Thyroid gland (tissue), 4 donors: ENCODE measurements at regions not wholly inside any gene's neighbourhood (a gene's known extent, or its start where the extent isn't known, plus 50 kb on each side); places are given as distances from the start of the nearest gene placed in this dataset.

ENCODE experiments used
- DNase-seq, 2 donors: peaks; one replicate each; pipeline ENCODE4 v3.0.0-alpha.2; 2019
- H3K27ac ChIP-seq, 3 donors: fragments of 200-600 bp; sonication (generic); 1 replicate in 2 of 3; 2 replicates in 1 of 3; pipeline ENCODE4 v1.5.1; 2016 to 2019; ENCODE audit warnings: mild to moderate bottlenecking in 1 of 3, moderate library complexity in 1 of 3
- H3K27me3 ChIP-seq: fragments of 200-600 bp; sonication (generic); one replicate; pipeline ENCODE4 v1.5.1; 2019
- H3K36me3 ChIP-seq, 2 donors: fragments of 200-600 bp; sonication (generic); one replicate each; pipeline ENCODE4 v1.5.1; 2016 to 2019
- H3K4me1 ChIP-seq, 2 donors: fragments of 200-600 bp; sonication (generic); one replicate each; pipeline ENCODE4 v1.5.1; 2017 to 2019
- H3K4me3 ChIP-seq, 3 donors: fragments of 200-600 bp; sonication (generic); replicated peaks in 1 of 3; 1 replicate in 2 of 3; 2 replicates in 1 of 3; pipeline ENCODE4 v1.5.1; 2016; ENCODE audit warnings: mild to moderate bottlenecking in 1 of 3
- H3K9me3 ChIP-seq: fragments of 200-600 bp; sonication (generic); one replicate; pipeline ENCODE4 v1.5.1; 2017
- CTCF ChIP-seq, 6 experiments: fragments of 200-600 bp in 3 of 6; fragments of 450-650 bp in 3 of 6; sonication (generic) in 3 of 6; IDR thresholded peaks; one replicate each; pipeline ENCODE4 v1.5.1; 2016 to 2019; ENCODE audit warnings: antibody characterized with exemption in 6 of 6, mild to moderate bottlenecking in 2 of 6, inconsistent platforms in 1 of 6, moderate library complexity in 1 of 6
- POLR2A ChIP-seq, 2 donors: fragments of 450-650 bp; IDR thresholded peaks; one replicate each; pipeline ENCODE4 v1.6.1; 2017; ENCODE audit warnings: antibody characterized with exemption in 2 of 2, mild to moderate bottlenecking in 2 of 2, moderate library complexity in 1 of 2
- WGBS, 2 donors: methylation state at CpG; one replicate each; pipeline ENCODE4 v1.1.5; 2017; 5-methylcytosine and 5-hydroxymethylcytosine counted together
- intact Hi-C: fragments of 100-400 bp; cut with DNase I; formaldehyde crosslinking; loops from one replicate; pipeline ENCODE4 v1.15.1; 2023

- intact Hi-C loops = no loop called here
- Histone ChIP-seq H3K27ac (no peak overlapping the region), H3K4me3 (no peak overlapping the region), H3K36me3 (no peaks in the 10 kb centered on the region), H3K27me3 (no peaks in the 10 kb centered on the region), H3K9me3 (no peaks in the 10 kb centered on the region), H3K4me1 (no peaks in the 10 kb centered on the region)
- TF ChIP-seq POLR2A (IDR thresholded peaks at IDR 0.05) (no peak), CTCF (IDR thresholded peaks at IDR 0.05) (no peak)
- DNase-seq = no peak
Observed at GRCh38 chr3:153974614-153975013, 146.6 kb upstream of the ARHGEF26 start.

GRCh38 chr3:153976891-153977554 lies 144.2 kb upstream of the ARHGEF26 start:
- TF ChIP-seq POLR2A (IDR thresholded peaks at IDR 0.05) (no peak), CTCF (IDR thresholded peaks at IDR 0.05) (no peak)
- intact Hi-C loops = no loop called here
- H3K4me3 ChIP-seq = no peak overlapping the region
- no peaks in the 10 kb centered on the region for H3K9me3 ChIP-seq
- 43 to 49% methylated on average over 2 of the region's 2 CpGs for WGBS, 2 donors
- H3K27ac ChIP-seq = no peak overlapping the region
- H3K36me3 ChIP-seq = no peaks in the 10 kb centered on the region
- DNase-seq = peak in 1 of 2 donors; percentile 4
- H3K27me3 ChIP-seq = no peaks in the 10 kb centered on the region
- no peaks in the 10 kb centered on the region for H3K4me1 ChIP-seq

- TF ChIP-seq POLR2A (IDR thresholded peaks at IDR 0.05) = no peak
- TF ChIP-seq CTCF (IDR thresholded peaks at IDR 0.05) = no peak
- no peaks in the 10 kb centered on the region for H3K4me1 ChIP-seq
- no peaks in the 10 kb centered on the region for H3K36me3 ChIP-seq
- WGBS, 2 donors = 76 to 86% methylated on average over 1 of the region's 1 CpG
- H3K27me3 ChIP-seq = no peaks in the 10 kb centered on the region
- H3K4me3 ChIP-seq = no peak overlapping the region
- intact Hi-C loops = no loop called here
- no peak for DNase-seq
- no peaks in the 10 kb centered on the region for H3K9me3 ChIP-seq
- no peak overlapping the region for H3K27ac ChIP-seq
Observed at GRCh38 chr3:153978006-153978405, 143.2 kb upstream of the ARHGEF26 start.

- WGBS, 2 donors = 86 to 90% methylated on average over 5 to 6 of the region's 6 CpGs
Observed at GRCh38 chr3:153979418-153980251, 141.6 kb upstream of the ARHGEF26 start.

More at GRCh38 chr3:153979418-153980251, 141.6 kb upstream of the ARHGEF26 start:
- no peaks in the 10 kb centered on the region for H3K4me1 ChIP-seq
- intact Hi-C loops = no loop called here
- no peak for TF ChIP-seq CTCF (IDR thresholded peaks at IDR 0.05)
- TF ChIP-seq POLR2A (IDR thresholded peaks at IDR 0.05) = no peak
- H3K9me3 ChIP-seq = no peaks in the 10 kb centered on the region
- no peaks in the 10 kb centered on the region for H3K36me3 ChIP-seq
- no peak for DNase-seq
- no peak overlapping the region for H3K27ac ChIP-seq
- no peak overlapping the region for H3K4me3 ChIP-seq
- H3K27me3 ChIP-seq = no peaks in the 10 kb centered on the region
